Heart left ventricle (tissue), 16 donors: ENCODE measurements at regions not wholly inside any gene's neighbourhood (a gene's known extent, or its start where the extent isn't known, plus 50 kb on each side); places are given as distances from the start of the nearest gene placed in this dataset.
"Not testable (repeated sequence)": the region's sequence is repeated elsewhere in the genome, so short reads cannot be mapped to it uniquely, and the experiment has no call there.

Experiments used
- ATAC-seq, 4 donors: fragments of 200-7000 bp; cut with Tn5 transposase; one replicate each; pipeline ENCODE4 v1.9.1; 2020 to 2022; ENCODE audit warnings: moderate library complexity in 4 of 4, mild to moderate bottlenecking in 3 of 4, moderate number of reproducible peaks in 1 of 4
- DNase-seq, 5 donors: peaks; one replicate each; pipeline ENCODE4 v3.0.0-alpha.2; 2020
- H3K27ac ChIP-seq, 12 donors: fragments of 200-600 bp; sonication (generic) in 4 of 12; one replicate each; pipeline versions ENCODE4 v1.5.0 to v1.8.0; 2016 to 2022; ENCODE audit warnings: mild to moderate bottlenecking in 2 of 12
- H3K27me3 ChIP-seq, 9 donors: fragments of 200-600 bp; sonication (generic) in 2 of 9; one replicate each; pipeline versions ENCODE4 v1.5.1 to v1.8.0; 2016 to 2022; ENCODE audit warnings: mild to moderate bottlenecking in 3 of 9
- H3K36me3 ChIP-seq, 9 donors: fragments of 200-600 bp; sonication (generic) in 2 of 9; one replicate each; pipeline versions ENCODE4 v1.5.0 to v1.8.0; 2018 to 2022; ENCODE audit warnings: mild to moderate bottlenecking in 2 of 9
- H3K4me1 ChIP-seq, 12 donors: fragments of 200-600 bp; sonication (generic) in 4 of 12; one replicate each; pipeline versions ENCODE4 v1.5.0 to v1.8.0; 2016 to 2022; ENCODE audit warnings: mild to moderate bottlenecking in 3 of 12
- H3K4me3 ChIP-seq, 12 donors: fragments of 200-600 bp; sonication (generic) in 4 of 12; one replicate each; pipeline versions ENCODE4 v1.5.0 to v1.8.0; 2017 to 2022; ENCODE audit warnings: mild to moderate bottlenecking in 9 of 12, moderate library complexity in 4 of 12
- H3K9me3 ChIP-seq, 12 donors: fragments of 200-600 bp; sonication (generic) in 4 of 12; one replicate each; pipeline versions ENCODE4 v1.5.0 to v1.8.0; 2016 to 2022; ENCODE audit warnings: mild to moderate bottlenecking in 1 of 12
- POLR2A ChIP-seq, 2 donors: fragments of 450-650 bp; IDR thresholded peaks; one replicate each; pipeline ENCODE4 v1.6.1; 2017; ENCODE audit warnings: antibody characterized with exemption in 2 of 2, mild to moderate bottlenecking in 2 of 2, moderate library complexity in 2 of 2
- WGBS, 4 donors: extraction: QIAGEN DNeasy Blood & Tissue Kit in 2 of 4; methylation state at CpG; one replicate each; pipeline versions ENCODE4 v1.1.5 to v1.1.7; 2013 to 2018; 5-methylcytosine and 5-hydroxymethylcytosine counted together
- intact Hi-C, 10 donors: fragments of 100-400 bp; cut with DNase I; formaldehyde crosslinking; loops; one replicate each; pipeline versions ENCODE4 v1.11.1 to v1.14.2; 2022
- TF ChIP-seq, protein P1 (sequence below), 12 donors: fragments of 200-600 bp; sonication (generic) in 4 of 12; IDR thresholded peaks; one replicate each; pipeline versions ENCODE4 v1.5.0 to v1.8.0; 2018 to 2022; ENCODE audit warnings: antibody characterized with exemption in 12 of 12, mild to moderate bottlenecking in 5 of 12
- donor health status: ischemic (EF 13 %, LVEDD 7.1; RV severe dilation, severe dysfunction).
- donor health status: healthy with polysubstance abuse.
- donor health status: DM: no; HTN: yes; CAD: no.
- donor health status: DM: no; HTN: no; CAD: no.
- donor health status: ischemic (EF 25% LVEDD 6.9; RV normal size, moderate dysfunction).
- donor health status: ischemic (EF 25% LVEDD 5.7; RV mildly dilated, moderate dysfunction).
- donor health status: healthy.
- donor health status: DM: yes; HTN: yes; CAD: no.
- donor health status: ischemic (EF 35%, LVEDD 5.7; RV mildly dilated, moderate dysfunction).
- donor health status: nonischemic (EF 11% LVEDD 7.7; RV severe dilation, severe dysfunction).
- donor health status: DM: yes; HTN: yes; CAD: no.
- donor health status: PGD.
- donor health status: ischemic (EF 29% LVEDD 5.4; RV normal size, mild dysfunction).
- donor health status: nonischemic (EF 23%, LVEDD 6.1; RV moderate dilation, normal function).

DNA sequence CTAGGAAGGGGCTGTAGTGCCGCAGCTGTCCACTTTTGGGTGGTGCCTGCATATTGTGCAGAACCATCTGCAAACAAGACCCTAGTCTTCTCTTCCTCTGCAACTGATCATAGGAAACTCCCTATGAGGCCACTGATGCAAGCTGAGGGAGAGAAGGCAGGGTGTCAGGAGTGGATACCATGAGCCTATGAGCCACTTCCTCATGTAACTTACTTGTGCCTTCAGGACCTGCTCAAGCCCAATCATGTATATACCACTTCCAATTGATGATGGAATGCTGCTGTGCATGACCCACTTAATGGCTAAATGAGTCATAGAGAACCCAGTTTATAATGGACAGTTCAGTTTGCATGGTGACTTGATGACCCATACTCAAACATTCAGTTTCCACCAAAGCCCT is 107.9 kb downstream of the ALG10B start:
- WGBS, 4 donors, result 89 to 100% (median 92%) methylated on average over 1 of the region's 1 CpG
- Histone ChIP-seq H3K27ac (no peak overlapping the region), H3K4me3 (no peak overlapping the region), H3K27me3 (no peaks in the 10 kb centered on the region), H3K36me3 (no peaks in the 10 kb centered on the region), H3K9me3 (peaks cover 0 to 8% (median 0%) of the 10 kb centered on the region in 12 donors), H3K4me1 (no peaks in the 10 kb centered on the region)
- no peak for DNase-seq
- TF ChIP-seq POLR2A (IDR thresholded peaks at IDR 0.05), result no peak
- ATAC-seq, result no peak
- intact Hi-C loops, result no loop called here

DNA sequence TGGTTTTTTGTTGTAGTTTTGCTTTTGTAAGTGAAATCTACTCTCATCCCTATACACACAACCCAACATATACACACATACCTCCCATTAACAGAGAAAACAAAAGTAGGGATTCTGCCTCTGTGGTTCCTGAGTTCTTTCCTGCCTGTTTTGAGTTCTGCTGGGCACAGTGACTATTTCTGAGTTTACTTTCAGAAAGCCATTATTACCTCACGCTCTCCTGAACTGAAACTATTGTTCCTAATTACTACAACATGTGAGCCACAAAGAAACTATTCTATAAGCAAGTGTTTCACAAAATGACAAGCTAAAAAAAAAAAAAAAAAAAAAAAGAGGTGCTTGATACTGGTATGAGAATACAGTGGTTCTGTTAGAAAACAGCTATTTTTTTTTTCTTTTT is 110.9 kb downstream of the ALG10B start:
- TF ChIP-seq, protein P1, sequence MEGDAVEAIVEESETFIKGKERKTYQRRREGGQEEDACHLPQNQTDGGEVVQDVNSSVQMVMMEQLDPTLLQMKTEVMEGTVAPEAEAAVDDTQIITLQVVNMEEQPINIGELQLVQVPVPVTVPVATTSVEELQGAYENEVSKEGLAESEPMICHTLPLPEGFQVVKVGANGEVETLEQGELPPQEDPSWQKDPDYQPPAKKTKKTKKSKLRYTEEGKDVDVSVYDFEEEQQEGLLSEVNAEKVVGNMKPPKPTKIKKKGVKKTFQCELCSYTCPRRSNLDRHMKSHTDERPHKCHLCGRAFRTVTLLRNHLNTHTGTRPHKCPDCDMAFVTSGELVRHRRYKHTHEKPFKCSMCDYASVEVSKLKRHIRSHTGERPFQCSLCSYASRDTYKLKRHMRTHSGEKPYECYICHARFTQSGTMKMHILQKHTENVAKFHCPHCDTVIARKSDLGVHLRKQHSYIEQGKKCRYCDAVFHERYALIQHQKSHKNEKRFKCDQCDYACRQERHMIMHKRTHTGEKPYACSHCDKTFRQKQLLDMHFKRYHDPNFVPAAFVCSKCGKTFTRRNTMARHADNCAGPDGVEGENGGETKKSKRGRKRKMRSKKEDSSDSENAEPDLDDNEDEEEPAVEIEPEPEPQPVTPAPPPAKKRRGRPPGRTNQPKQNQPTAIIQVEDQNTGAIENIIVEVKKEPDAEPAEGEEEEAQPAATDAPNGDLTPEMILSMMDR (IDR thresholded peaks at IDR 0.05), result no peak
- no peak for TF ChIP-seq POLR2A (IDR thresholded peaks at IDR 0.05)
- no peak for DNase-seq

DNA sequence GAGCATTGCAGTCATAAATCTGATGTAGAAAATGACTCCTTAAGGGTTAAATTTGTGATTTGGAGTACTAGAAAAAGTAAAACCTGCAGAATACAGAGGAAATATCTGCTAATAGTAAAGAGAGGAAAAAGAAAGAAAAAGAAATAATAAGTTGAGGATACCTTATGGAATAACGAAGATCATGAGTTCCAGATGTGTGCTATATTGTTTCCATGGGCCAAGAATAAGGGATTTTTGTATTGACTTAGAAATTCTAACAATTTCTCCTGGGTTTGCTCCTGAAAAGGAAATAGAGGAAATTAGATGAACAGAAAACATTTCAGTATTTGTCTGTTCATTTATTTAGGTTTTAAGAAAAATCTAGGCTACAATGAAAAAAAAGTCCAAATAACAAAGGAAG is 115.3 kb downstream of the ALG10B start:
- Histone ChIP-seq H3K27ac (no peak overlapping the region), H3K36me3 (no peaks in the 10 kb centered on the region), H3K9me3 (no peaks in the 10 kb centered on the region), H3K4me3 (no peak overlapping the region), H3K4me1 (no peaks in the 10 kb centered on the region), H3K27me3 (no peaks in the 10 kb centered on the region)
- 31 to 63% (median 48%) methylated on average over 1 of the region's 1 CpG for WGBS, 4 donors
- intact Hi-C loops, result no loop called here
- DNase-seq (no peak), ATAC-seq (no peak)
- TF ChIP-seq POLR2A (IDR thresholded peaks at IDR 0.05), result no peak
- TF ChIP-seq, protein P1 (IDR thresholded peaks at IDR 0.05), result no peak

More for the DNA sequence above, 110.9 kb downstream of the ALG10B start:
- Histone ChIP-seq H3K27me3 (no peaks in the 10 kb centered on the region), H3K4me1 (no peaks in the 10 kb centered on the region), H3K4me3 (no peak overlapping the region), H3K27ac (no peak overlapping the region), H3K36me3 (no peaks in the 10 kb centered on the region), H3K9me3 (peaks cover 0 to 2% (median 0%) of the 10 kb centered on the region in 12 donors)
- ATAC-seq, result no peak
- 69 to 86% (median 73%) methylated on average over 1 of the region's 1 CpG for WGBS, 4 donors
- intact Hi-C loops, result no loop called here

DNA sequence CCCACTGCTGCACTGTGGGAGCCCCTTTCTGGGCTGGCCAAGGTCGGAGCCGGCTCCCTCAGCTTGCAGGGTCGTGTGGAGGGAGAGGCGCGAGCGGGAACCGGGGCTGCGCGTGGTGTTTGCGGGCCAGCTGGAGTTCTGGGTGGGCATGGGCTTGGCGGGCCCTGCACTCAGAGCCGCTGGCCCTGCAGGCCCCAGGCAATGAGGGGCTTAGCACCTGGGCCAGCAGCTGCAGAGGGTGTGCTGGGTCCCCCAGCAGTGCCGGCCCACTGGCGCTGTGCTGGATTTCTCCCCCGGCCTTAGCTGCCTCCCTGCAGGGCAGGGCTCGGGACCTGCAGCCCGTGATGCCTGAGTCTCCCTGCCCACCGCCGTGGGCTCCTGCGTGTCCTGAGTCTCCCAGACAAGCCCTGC is 125.3 kb downstream of the ALG10B start:
- H3K27me3 ChIP-seq, H3K4me1 ChIP-seq, intact Hi-C loops, H3K27ac ChIP-seq, H3K9me3 ChIP-seq, DNase-seq, H3K36me3 ChIP-seq, H3K4me3 ChIP-seq, ATAC-seq: not testable (repeated sequence)
- WGBS, 4 donors, result 87 to 94% (median 90%) methylated on average over 18 to 20 of the region's 20 CpGs

DNA sequence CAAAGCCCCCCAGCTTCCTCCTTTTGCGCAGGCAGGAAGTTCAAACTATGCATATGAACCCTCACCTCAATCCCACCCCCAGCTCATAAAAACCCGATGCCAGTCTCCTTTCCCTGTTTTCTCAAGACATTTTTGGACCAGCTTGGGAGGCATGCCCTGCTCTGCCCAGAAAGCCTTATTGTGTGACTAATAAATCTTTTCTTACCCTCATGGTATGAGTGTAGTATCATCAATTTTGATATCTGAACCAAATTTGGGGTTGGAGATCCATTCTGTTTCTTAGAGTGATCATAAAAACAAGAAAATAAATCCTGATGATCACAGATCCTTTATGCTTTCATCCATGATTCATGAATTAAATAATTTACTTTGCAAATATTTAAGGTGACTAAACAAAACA is 128.5 kb downstream of the ALG10B start:
- ATAC-seq (no peak), DNase-seq (no peak)
- intact Hi-C loops, result no loop called here
- peaks cover 0 to 4% (median 0%) of the 10 kb centered on the region in 9 donors for H3K27me3 ChIP-seq
- no peaks in the 10 kb centered on the region for H3K4me1 ChIP-seq
- H3K9me3 ChIP-seq, result no peaks in the 10 kb centered on the region
- H3K4me3 ChIP-seq, result no peak overlapping the region
- no peaks in the 10 kb centered on the region for H3K36me3 ChIP-seq
- no peak overlapping the region for H3K27ac ChIP-seq
- WGBS, 4 donors, result 74 to 84% (median 78%) methylated on average over 2 of the region's 2 CpGs
- TF ChIP-seq, protein P1 (IDR thresholded peaks at IDR 0.05), result no peak
- no peak for TF ChIP-seq POLR2A (IDR thresholded peaks at IDR 0.05)
